SK-N-SH treated with all-trans-retinoic acid at 6 μM for 48 hours (cell line): ENCODE measurements at regions not wholly inside any gene's neighbourhood (a gene's known extent, or its start where the extent isn't known, plus 50 kb on each side); places are given as distances from the start of the nearest gene placed in this dataset.

Experiments used
- ATAC-seq: fragments of 200-7000 bp; cut with Tn5 transposase; 3 replicates; pipeline ENCODE4 v1.9.1; 2020; ENCODE audit warnings: mild to moderate bottlenecking, moderate library complexity
- BACH2 ChIP-seq: fragments of 250-450 bp; sonication (Bioruptor Pico); IDR thresholded peaks from 2 replicates; pipeline ENCODE4 v1.9.0; 2021; ENCODE audit warnings: mild to moderate bottlenecking, borderline replicate concordance
- CREB5 ChIP-seq: fragments of 250-450 bp; sonication (Bioruptor Pico); IDR thresholded peaks from 2 replicates; pipeline ENCODE4 v1.5.1; 2020; ENCODE audit warnings: low read depth, mild to moderate bottlenecking, moderate library complexity
- CSDC2 ChIP-seq: fragments of 250-450 bp; sonication (Bioruptor Pico); IDR thresholded peaks from 2 replicates; pipeline ENCODE4 v1.5.0; 2020; ENCODE audit warnings: mild to moderate bottlenecking, moderate library complexity
- CSRNP3 ChIP-seq: fragments of 250-450 bp; sonication (Bioruptor Pico); IDR thresholded peaks from 2 replicates; pipeline ENCODE4 v1.5.1; 2021; ENCODE audit warnings: mild to moderate bottlenecking, moderate library complexity
- GLIS3 ChIP-seq: fragments of 250-450 bp; sonication (Bioruptor Pico); IDR thresholded peaks from 2 replicates; pipeline ENCODE4 v1.5.0; 2020; ENCODE audit warnings: mild to moderate bottlenecking, moderate library complexity
- ISL1 ChIP-seq: fragments of 250-450 bp; sonication (Bioruptor Pico); IDR thresholded peaks from 2 replicates; pipeline ENCODE4 v2.1.2; 2022; ENCODE audit warnings: mild to moderate bottlenecking, moderate library complexity
- OSR1 ChIP-seq: fragments of 250-450 bp; sonication (Bioruptor Pico); IDR thresholded peaks from 2 replicates; pipeline ENCODE4 v1.8.0; 2022; ENCODE audit warnings: moderate library complexity, mild to moderate bottlenecking, inconsistent platforms
- PATZ1 ChIP-seq: fragments of 250-450 bp; sonication (Bioruptor Pico); IDR thresholded peaks from 2 replicates; pipeline ENCODE4 v1.8.0; 2020; ENCODE audit warnings: mild to moderate bottlenecking, moderate library complexity, borderline replicate concordance
- POU6F1 ChIP-seq: fragments of 250-450 bp; sonication (Bioruptor Pico); IDR thresholded peaks from 2 replicates; pipeline ENCODE4 v1.8.0; 2021; ENCODE audit warnings: low read depth, mild to moderate bottlenecking, moderate library complexity, borderline replicate concordance
- PPARA ChIP-seq: fragments of 250-450 bp; sonication (Bioruptor Pico); IDR thresholded peaks from 2 replicates; pipeline ENCODE4 v1.5.0; 2020; ENCODE audit warnings: mild to moderate bottlenecking, borderline replicate concordance
- RARB ChIP-seq: fragments of 250-450 bp; sonication (Bioruptor Pico); IDR thresholded peaks from 2 replicates; pipeline ENCODE4 v1.8.0; 2021; ENCODE audit warnings: mild to moderate bottlenecking, moderate library complexity
- SNAI2 ChIP-seq: fragments of 250-450 bp; sonication (Bioruptor Pico); IDR thresholded peaks from 2 replicates; pipeline ENCODE4 v1.5.0; 2020; ENCODE audit warnings: mild to moderate bottlenecking, moderate library complexity
- TCF4 ChIP-seq: fragments of 250-450 bp; sonication (Bioruptor Pico); IDR thresholded peaks from 2 replicates; pipeline ENCODE4 v1.8.0; 2021; ENCODE audit warnings: mild to moderate bottlenecking, moderate library complexity, borderline replicate concordance
- TOX ChIP-seq: fragments of 250-450 bp; sonication (Bioruptor Pico); IDR thresholded peaks from 2 replicates; pipeline ENCODE4 v1.8.0; 2021; ENCODE audit warnings: mild to moderate bottlenecking, moderate library complexity, borderline replicate concordance
- TSHZ2 ChIP-seq: fragments of 250-450 bp; sonication (Bioruptor Pico); IDR thresholded peaks from 2 replicates; pipeline ENCODE4 v1.5.0; 2020; ENCODE audit warnings: mild to moderate bottlenecking, moderate library complexity
- ZC3H10 ChIP-seq: fragments of 250-450 bp; sonication (Bioruptor Pico); IDR thresholded peaks from 2 replicates; pipeline ENCODE4 v1.5.1; 2021; ENCODE audit warnings: mild to moderate bottlenecking, moderate library complexity
- ZFP30 ChIP-seq: fragments of 450-650 bp; formaldehyde crosslinking; IDR thresholded peaks from 2 replicates; pipeline ENCODE4 v1.5.0; 2022; ENCODE audit warnings: mild to moderate bottlenecking, moderate library complexity
- ZNF565 ChIP-seq: fragments of 450-650 bp; formaldehyde crosslinking; conservative IDR thresholded peaks from 2 replicates; pipeline ENCODE4 v1.5.0; 2020; ENCODE audit warnings: low read depth, mild to moderate bottlenecking, moderate library complexity
- ZNF70 ChIP-seq: fragments of 450-650 bp; formaldehyde crosslinking; IDR thresholded peaks from 2 replicates; pipeline ENCODE4 v1.5.0; 2020; ENCODE audit warnings: mild to moderate bottlenecking, moderate library complexity
- ZNF8 ChIP-seq: fragments of 450-650 bp; formaldehyde crosslinking; IDR thresholded peaks from 2 replicates; pipeline ENCODE4 v1.5.0; 2020; ENCODE audit warnings: mild to moderate bottlenecking, moderate library complexity

- no peak for ATAC-seq
- no peak for TF ChIP-seq ISL1
- TF ChIP-seq GLIS3 (CRISPR knock-in tag), result no peak
- TF ChIP-seq ZNF8 (CRISPR knock-in tag), result no peak
- no peak for TF ChIP-seq ZFP30 (CRISPR knock-in tag)
- no peak for TF ChIP-seq ZC3H10 (CRISPR knock-in tag)
- TF ChIP-seq CSDC2 (CRISPR knock-in tag), result no peak
- TF ChIP-seq PATZ1, result no peak
- no peak for TF ChIP-seq ZNF70
- TF ChIP-seq ZNF565 (CRISPR knock-in tag), result no peak
- TF ChIP-seq TOX, result no peak
- no peak for TF ChIP-seq POU6F1 (CRISPR knock-in tag)
- TF ChIP-seq CSRNP3 (CRISPR knock-in tag), result no peak
- TF ChIP-seq CREB5 (CRISPR knock-in tag), result no peak
- TF ChIP-seq OSR1, result no peak
- TF ChIP-seq RARB (CRISPR knock-in tag), result no peak
- TF ChIP-seq TSHZ2 (CRISPR knock-in tag), result no peak
- TF ChIP-seq TCF4, result no peak
- TF ChIP-seq SNAI2 (CRISPR knock-in tag), result no peak
Observed at GRCh38 chr15:35669021-35669420, 123.1 kb upstream of the DPH6 start.

GRCh38 chr15:35669432-35670045 is 123.6 kb upstream of the DPH6 start:
- no peak for ATAC-seq
- TF ChIP-seq ZNF8 (CRISPR knock-in tag) (no peak), CSRNP3 (CRISPR knock-in tag) (no peak), CSDC2 (CRISPR knock-in tag) (no peak), BACH2 (no peak), PPARA (CRISPR knock-in tag) (no peak), TCF4 (no peak)
- TF ChIP-seq, all 23 proteins: peak for 0

GRCh38 chr15:35671197-35671596 is 125.2 kb upstream of the DPH6 start:
- TF ChIP-seq CSDC2 (CRISPR knock-in tag) (no peak), TSHZ2 (CRISPR knock-in tag) (no peak), GLIS3 (CRISPR knock-in tag) (no peak), TCF4 (no peak), CREB5 (CRISPR knock-in tag) (no peak)
- ATAC-seq, result no peak
